Ovary (tissue), 3 donors: ENCODE measurements at regions not wholly inside any gene's neighbourhood (a gene's known extent, or its start where the extent isn't known, plus 50 kb on each side); places are given as distances from the start of the nearest gene placed in this dataset.

ENCODE experiments used
- CTCF ChIP-seq, 3 donors: fragments of 450-650 bp in 2 of 3; fragments of 200-600 bp in 1 of 3; IDR thresholded peaks; one replicate each; pipeline versions ENCODE4 v1.5.1 to v1.8.0; 2016 to 2022; ENCODE audit warnings: antibody characterized with exemption in 3 of 3, mild to moderate bottlenecking in 1 of 3
- EP300 ChIP-seq: sonication (generic); formaldehyde crosslinking; IDR thresholded peaks from one replicate; pipeline ENCODE4 v1.6.1; 2017; ENCODE audit warnings: antibody characterized with exemption
- POLR2A ChIP-seq: fragments of 450-650 bp; IDR thresholded peaks from one replicate; pipeline ENCODE4 v1.6.1; 2017; ENCODE audit warnings: antibody characterized with exemption, mild to moderate bottlenecking, moderate library complexity
- donor health status: DM: no; HTN: no; CAD: no.

- no peak for TF ChIP-seq CTCF (IDR thresholded peaks at IDR 0.05)
- TF ChIP-seq POLR2A: no peak
- no peak for TF ChIP-seq EP300
Observed at GRCh38 chr18:64260810-64261209, 111.9 kb upstream of the LINC00305 start.
